Loucy (cell line): ENCODE measurements at regions not wholly inside any gene's neighbourhood (a gene's known extent, or its start where the extent isn't known, plus 50 kb on each side); places are given as distances from the start of the nearest gene placed in this dataset.

Experiments
- H2AFZ ChIP-seq: fragments of 200-600 bp; sonication (generic); 2 replicates; pipeline ENCODE4 v1.6.0; 2016; ENCODE audit warnings: antibody characterized with exemption, mild to moderate bottlenecking, low read length, moderate library complexity
- H3F3A ChIP-seq: fragments of 200-600 bp; 2 replicates; pipeline ENCODE4 v1.6.0; 2016; ENCODE audit warnings: antibody characterized with exemption, low read depth, mild to moderate bottlenecking
- H3K27me3 ChIP-seq: fragments of 200-600 bp; sonication (generic); 2 replicates; pipeline ENCODE4 v1.6.1; 2014; ENCODE audit warnings: low read length, mild to moderate bottlenecking; ENCODE audit not compliant: insufficient read depth, poor library complexity, severe bottlenecking
- H3K36me3 ChIP-seq: fragments of 200-600 bp; sonication (generic); 2 replicates; pipeline ENCODE4 v1.6.1; 2016; ENCODE audit warnings: low read length; ENCODE audit not compliant: insufficient read depth
- H3K4me1 ChIP-seq: fragments of 200-600 bp; sonication (generic); 2 replicates; pipeline ENCODE4 v1.5.1; 2014; ENCODE audit warnings: low read length, mild to moderate bottlenecking; ENCODE audit not compliant: insufficient read depth, poor library complexity, severe bottlenecking
- H3K4me2 ChIP-seq: fragments of 200-600 bp; sonication (generic); 2 replicates; pipeline ENCODE4 v1.6.0; 2014; ENCODE audit warnings: antibody characterized with exemption, low read length, low read depth, mild to moderate bottlenecking; ENCODE audit not compliant: poor library complexity, severe bottlenecking
- H3K4me3 ChIP-seq: fragments of 200-600 bp; sonication (generic); 2 replicates; pipeline ENCODE4 v1.5.1; 2014; ENCODE audit warnings: low read length, mild to moderate bottlenecking, mixed read lengths; ENCODE audit not compliant: poor library complexity, severe bottlenecking
- H3K79me2 ChIP-seq: fragments of 200-600 bp; sonication (generic); 2 replicates; pipeline ENCODE4 v1.6.1; 2014; ENCODE audit warnings: low read length; ENCODE audit not compliant: insufficient read depth
- H3K9ac ChIP-seq: fragments of 200-600 bp; sonication (generic); 2 replicates; pipeline ENCODE4 v1.6.0; 2014; ENCODE audit warnings: mild to moderate bottlenecking, low read depth, low read length, moderate library complexity; ENCODE audit not compliant: poor library complexity, severe bottlenecking
- H3K9me2 ChIP-seq: fragments of 200-600 bp; sonication (generic); replicated peaks from 2 replicates; pipeline ENCODE4 v1.6.1; 2016; ENCODE audit warnings: low read depth, low read length, mixed read lengths
- H3K9me3 ChIP-seq: fragments of 200-600 bp; sonication (generic); 2 replicates; pipeline ENCODE4 v1.6.1; 2014; ENCODE audit warnings: mild to moderate bottlenecking, antibody characterized with exemption, low read length, low read depth; ENCODE audit not compliant: insufficient read depth
- H4K20me1 ChIP-seq: fragments of 200-600 bp; sonication (generic); 2 replicates; pipeline ENCODE4 v1.6.0; 2014; ENCODE audit warnings: antibody characterized with exemption, low read length, mild to moderate bottlenecking; ENCODE audit not compliant: insufficient read depth, poor library complexity, severe bottlenecking
- EZH2phosphoT487 ChIP-seq: fragments of 200-600 bp; IDR thresholded peaks from 2 replicates; pipeline ENCODE4 v1.6.1; 2018; ENCODE audit warnings: antibody characterized with exemption, mild to moderate bottlenecking, moderate library complexity, borderline replicate concordance
- TF ChIP-seq, protein P1 (sequence below): fragments of 200-600 bp; sonication (generic); conservative IDR thresholded peaks from 2 replicates; pipeline ENCODE4 v1.5.1; 2014; ENCODE audit warnings: mild to moderate bottlenecking, antibody characterized with exemption, low read length

DNA sequence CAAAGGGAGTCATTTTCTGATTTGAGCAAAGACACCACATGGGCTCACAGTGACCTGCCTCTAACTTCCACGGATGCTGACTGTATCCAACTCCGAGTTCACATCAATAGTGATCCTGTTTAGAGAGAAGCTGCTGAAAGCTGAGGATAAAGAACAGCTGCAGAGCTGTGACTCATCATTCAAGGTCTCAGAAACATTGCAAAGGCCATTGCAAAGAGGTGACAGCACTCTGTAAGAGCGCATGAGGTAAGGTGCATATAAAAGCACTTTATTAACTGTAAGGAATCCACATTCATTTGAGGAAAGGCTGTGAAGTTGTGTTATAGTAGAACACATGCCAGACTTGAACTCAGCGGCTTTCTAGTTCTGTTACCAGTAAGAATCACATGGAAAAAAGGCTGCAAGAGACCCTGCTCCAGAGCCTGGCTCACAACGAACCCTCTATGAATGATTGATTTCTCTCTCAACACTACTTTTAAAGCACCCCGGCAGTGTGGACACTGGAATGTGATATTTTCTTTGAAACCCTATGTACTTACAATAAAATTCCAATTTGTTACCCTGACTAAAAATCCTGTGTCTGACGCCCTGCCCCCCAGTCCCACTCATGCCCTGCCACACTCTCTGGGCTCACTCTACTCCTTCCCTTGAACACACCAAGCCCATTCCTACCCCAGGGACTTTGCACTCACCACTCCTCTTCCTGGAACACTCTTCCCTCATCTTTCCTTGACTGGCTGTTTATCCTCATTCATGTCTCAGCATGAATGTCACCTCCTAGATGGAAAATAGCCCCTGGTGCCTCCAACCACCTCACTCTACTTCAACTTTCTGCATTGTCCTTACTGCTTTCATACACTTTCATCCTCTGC is 111.2 kb downstream of the LSM3 start:
- H3K36me3 ChIP-seq, result no peaks in the 10 kb centered on the region
- H3K9ac ChIP-seq, result no peak overlapping the region
- H3F3A ChIP-seq, result no peaks in the 10 kb centered on the region
- TF ChIP-seq, protein P1, sequence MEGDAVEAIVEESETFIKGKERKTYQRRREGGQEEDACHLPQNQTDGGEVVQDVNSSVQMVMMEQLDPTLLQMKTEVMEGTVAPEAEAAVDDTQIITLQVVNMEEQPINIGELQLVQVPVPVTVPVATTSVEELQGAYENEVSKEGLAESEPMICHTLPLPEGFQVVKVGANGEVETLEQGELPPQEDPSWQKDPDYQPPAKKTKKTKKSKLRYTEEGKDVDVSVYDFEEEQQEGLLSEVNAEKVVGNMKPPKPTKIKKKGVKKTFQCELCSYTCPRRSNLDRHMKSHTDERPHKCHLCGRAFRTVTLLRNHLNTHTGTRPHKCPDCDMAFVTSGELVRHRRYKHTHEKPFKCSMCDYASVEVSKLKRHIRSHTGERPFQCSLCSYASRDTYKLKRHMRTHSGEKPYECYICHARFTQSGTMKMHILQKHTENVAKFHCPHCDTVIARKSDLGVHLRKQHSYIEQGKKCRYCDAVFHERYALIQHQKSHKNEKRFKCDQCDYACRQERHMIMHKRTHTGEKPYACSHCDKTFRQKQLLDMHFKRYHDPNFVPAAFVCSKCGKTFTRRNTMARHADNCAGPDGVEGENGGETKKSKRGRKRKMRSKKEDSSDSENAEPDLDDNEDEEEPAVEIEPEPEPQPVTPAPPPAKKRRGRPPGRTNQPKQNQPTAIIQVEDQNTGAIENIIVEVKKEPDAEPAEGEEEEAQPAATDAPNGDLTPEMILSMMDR, result no peak
- TF ChIP-seq EZH2phosphoT487, result no peak
- H2AFZ ChIP-seq, result no peak overlapping the region
- H3K27me3 ChIP-seq, result no peaks in the 10 kb centered on the region
- H3K9me2 ChIP-seq, result no peaks in the 10 kb centered on the region
- H3K4me1 ChIP-seq, result peaks cover 21% of the 10 kb centered on the region
- H3K4me3 ChIP-seq, result no peak overlapping the region
- no peaks in the 10 kb centered on the region for H3K9me3 ChIP-seq
- no peaks in the 10 kb centered on the region for H3K79me2 ChIP-seq
- H3K4me2 ChIP-seq, result no peak overlapping the region
- no peaks in the 10 kb centered on the region for H4K20me1 ChIP-seq

DNA sequence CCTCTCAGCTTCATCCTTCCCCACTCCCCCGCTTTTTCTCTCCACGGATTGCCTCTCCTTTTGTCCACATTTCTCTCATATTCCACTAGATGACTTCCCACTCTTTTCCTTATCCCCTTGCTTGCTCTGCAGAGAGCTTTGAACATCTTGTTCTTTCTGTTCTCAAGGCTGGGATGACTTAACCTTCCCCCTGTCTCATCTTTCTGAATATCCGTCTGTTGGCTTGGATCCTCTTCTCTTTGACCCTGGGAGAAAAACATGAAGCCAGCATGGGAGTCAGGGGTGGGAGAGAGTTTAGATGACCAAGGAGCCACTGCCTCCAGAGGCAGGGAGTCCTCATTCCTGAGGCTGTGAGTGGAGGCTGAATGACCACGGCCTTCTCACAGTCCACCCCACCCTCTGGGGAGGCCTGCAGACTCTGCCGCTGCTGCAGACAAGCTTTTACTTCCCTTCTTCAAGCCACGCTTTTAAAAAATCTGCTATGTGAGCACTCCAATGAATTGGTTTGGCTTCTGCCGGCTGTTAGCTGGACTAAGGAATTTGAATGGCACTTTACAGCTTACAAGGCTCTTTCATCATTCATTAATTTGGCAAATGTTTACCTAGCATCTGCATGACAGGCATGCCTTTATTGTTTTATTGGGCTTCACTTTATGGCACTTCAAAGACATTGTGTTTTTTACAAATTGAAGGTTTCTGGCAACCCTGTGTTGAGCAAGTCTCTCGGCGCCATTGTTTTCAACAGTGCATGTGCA is 111.6 kb upstream of the SLC6A6 start:
- no peaks in the 10 kb centered on the region for H3F3A ChIP-seq
- H3K9me3 ChIP-seq, result no peaks in the 10 kb centered on the region
- H3K9ac ChIP-seq, result no peak overlapping the region
- no peaks in the 10 kb centered on the region for H3K27me3 ChIP-seq
- no peaks in the 10 kb centered on the region for H3K9me2 ChIP-seq
- H3K4me1 ChIP-seq, result peaks cover 21% of the 10 kb centered on the region
- H3K79me2 ChIP-seq, result no peaks in the 10 kb centered on the region
- H3K36me3 ChIP-seq, result no peaks in the 10 kb centered on the region
- no peaks in the 10 kb centered on the region for H4K20me1 ChIP-seq
- TF ChIP-seq, protein P1, result no peak
- no peak for TF ChIP-seq EZH2phosphoT487
- no peak overlapping the region for H2AFZ ChIP-seq
- H3K4me3 ChIP-seq, result no peak overlapping the region
- H3K4me2 ChIP-seq, result no peak overlapping the region

DNA sequence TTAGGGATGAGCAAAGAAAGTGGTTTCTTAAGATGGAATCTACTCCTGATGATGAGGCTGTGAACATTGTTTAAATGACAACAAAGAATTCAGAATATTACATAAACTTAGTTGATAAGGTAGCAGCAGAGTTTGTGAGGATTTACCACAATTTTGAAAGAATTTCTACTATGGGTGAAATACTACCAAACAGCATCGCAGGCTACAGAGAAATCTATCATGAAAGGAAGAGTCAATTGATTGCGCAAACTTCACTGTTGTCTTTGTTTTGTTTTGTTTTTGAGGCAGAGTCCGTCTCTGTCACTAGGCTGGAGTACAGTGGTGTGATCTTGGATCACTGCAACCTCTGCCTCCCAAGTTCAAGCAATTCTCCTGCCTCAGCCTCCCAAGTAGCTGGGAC is 107.4 kb upstream of the SLC6A6 start:
- H3K36me3 ChIP-seq, result no peaks in the 10 kb centered on the region
- no peaks in the 10 kb centered on the region for H3K27me3 ChIP-seq
- H3K4me3 ChIP-seq, result no peak overlapping the region
- TF ChIP-seq, protein P1, result no peak
- no peak for TF ChIP-seq EZH2phosphoT487
- no peaks in the 10 kb centered on the region for H3F3A ChIP-seq
- H3K9me2 ChIP-seq, result no peaks in the 10 kb centered on the region
- H3K4me1 ChIP-seq, result peaks cover 5% of the 10 kb centered on the region
- no peaks in the 10 kb centered on the region for H3K9me3 ChIP-seq
- H3K79me2 ChIP-seq, result no peaks in the 10 kb centered on the region
- H2AFZ ChIP-seq, result no peak overlapping the region
- H3K9ac ChIP-seq, result no peak overlapping the region
- no peaks in the 10 kb centered on the region for H4K20me1 ChIP-seq
- H3K4me2 ChIP-seq, result no peak overlapping the region
